Iris pigment epithelial cell (primary cell): ENCODE measurements at regions not wholly inside any gene's neighbourhood (a gene's known extent, or its start where the extent isn't known, plus 50 kb on each side); places are given as distances from the start of the nearest gene placed in this dataset.

Source experiments
- DNase-seq: peaks from one replicate; pipeline ENCODE4 v3.0.0-alpha.2; 2011; ENCODE audit warnings: low read depth

- DNase-seq, result no peak
Measured at GRCh38 chr3:135865085-135865484, 100.4 kb upstream of the PPP2R3A start.

GRCh38 chr3:135865553-135865952 lies 100.0 kb upstream of the PPP2R3A start:
- no peak for DNase-seq

GRCh38 chr3:135867911-135868310 lies 97.6 kb upstream of the PPP2R3A start:
- DNase-seq, result no peak

GRCh38 chr3:135868801-135869200 lies 96.7 kb upstream of the PPP2R3A start:
- DNase-seq, result no peak

DNA sequence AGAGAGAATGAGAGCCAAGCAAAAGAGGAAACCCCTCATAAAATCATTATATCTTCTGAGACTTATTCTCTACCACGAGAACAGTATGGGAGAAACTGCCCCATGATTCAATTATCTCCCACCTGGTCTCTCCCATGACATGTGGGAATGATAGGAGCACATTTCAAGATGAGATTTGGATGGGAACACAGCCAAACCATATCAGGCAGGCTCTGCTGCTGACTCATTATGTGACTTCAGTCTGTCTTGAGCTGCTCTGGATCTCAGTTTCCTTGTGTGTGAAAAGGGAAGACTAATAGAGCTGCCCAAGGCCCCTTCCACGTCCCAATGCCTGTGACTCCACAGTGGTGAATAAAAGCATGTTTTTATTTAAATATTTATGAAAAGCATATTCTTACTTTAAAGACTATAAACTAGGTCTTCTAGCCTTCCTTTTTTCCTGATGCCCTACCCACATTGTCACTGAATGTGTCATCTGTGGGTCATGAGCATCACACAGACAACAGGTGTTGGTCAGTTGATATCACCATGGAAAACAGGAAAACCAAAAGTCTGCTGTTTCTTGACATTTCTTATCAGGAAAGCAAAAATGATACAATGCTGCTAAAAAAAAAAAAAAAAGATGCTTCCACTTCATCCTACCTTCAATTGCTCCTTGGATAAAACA lies 96.0 kb upstream of the PPP2R3A start:
- no peak for DNase-seq

- DNase-seq, result no peak
Measured at GRCh38 chr3:135871311-135871710, 94.2 kb upstream of the PPP2R3A start.

DNA sequence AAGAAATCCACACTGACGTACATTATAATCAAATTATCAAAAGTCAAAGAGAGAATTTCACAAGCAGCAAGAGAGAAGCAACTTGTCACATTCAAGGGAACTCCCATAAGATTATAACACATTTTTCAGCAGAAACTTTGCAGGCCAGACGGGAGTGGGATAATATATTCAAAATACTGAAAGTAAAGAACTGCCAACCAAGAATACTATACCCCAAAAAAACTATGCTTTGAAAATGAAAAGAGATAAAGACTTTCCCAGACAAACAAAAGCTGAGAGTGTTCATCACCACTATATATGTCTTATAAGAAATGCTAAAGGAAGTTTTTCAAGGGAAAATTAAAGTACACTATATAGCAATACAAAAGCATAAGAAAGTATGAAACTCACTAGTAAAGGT lies 91.5 kb upstream of the PPP2R3A start:
- DNase-seq, result no peak

- no peak for DNase-seq
Measured at GRCh38 chr3:135878501-135878900, 87.0 kb upstream of the PPP2R3A start.

DNA sequence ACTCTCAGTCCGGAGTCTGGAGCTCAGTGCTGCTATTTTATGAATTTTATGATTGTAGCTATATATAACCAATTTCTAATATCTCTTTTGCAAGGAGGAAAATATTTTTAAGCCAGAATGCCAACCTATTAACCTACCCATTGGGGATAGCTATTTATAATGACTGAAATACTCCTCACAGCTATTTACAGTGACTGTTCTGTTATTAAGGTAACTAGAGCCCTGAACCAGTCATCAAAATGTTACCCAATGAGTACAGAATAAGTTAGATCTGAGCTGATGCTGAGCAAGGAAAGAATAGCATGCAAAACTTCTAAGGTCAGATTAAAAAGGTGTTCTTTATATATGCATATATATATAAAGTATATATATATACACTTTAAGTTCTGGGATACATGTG lies 79.6 kb upstream of the PPP2R3A start:
- no peak for DNase-seq

- DNase-seq, result peak; percentile 43
Measured at GRCh38 chr3:135887220-135887619, 78.3 kb upstream of the PPP2R3A start.

- DNase-seq, result no peak
Measured at GRCh38 chr3:135889443-135889842, 76.1 kb upstream of the PPP2R3A start.

GRCh38 chr3:135891121-135891520 lies 74.4 kb upstream of the PPP2R3A start:
- no peak for DNase-seq

DNA sequence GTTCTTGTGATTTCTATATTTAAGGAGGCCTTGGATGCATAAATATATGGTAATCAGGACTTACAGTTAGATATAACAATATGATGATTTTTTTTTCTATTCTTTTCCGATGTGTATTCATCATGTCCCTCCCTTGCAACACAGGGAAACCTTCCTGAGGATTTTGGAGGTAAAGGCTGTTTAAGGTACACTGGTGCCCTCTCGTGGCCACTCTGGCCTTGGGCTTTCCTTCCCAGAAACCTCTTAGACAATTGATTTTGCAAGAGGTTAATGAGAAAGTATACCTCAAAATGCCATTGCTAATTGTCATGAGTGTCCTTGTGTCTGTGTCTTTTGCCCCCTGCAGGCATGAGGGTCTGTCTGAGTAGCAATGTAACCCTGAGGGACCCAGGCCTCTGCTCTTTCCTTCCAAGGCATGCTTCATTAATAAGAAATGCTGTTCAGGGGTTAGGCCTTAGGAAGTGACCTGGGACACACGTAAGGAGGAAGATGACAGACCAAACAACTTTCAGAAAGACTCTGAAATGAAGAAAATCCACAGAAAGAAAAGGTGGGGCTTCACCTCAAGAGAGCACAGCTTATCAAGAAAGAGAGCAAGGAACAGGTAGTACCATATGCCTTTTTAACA lies 70.3 kb upstream of the PPP2R3A start:
- peak; percentile 79 for DNase-seq

GRCh38 chr3:135895734-135896121 lies 69.8 kb upstream of the PPP2R3A start:
- DNase-seq, result peak; percentile 41

DNA sequence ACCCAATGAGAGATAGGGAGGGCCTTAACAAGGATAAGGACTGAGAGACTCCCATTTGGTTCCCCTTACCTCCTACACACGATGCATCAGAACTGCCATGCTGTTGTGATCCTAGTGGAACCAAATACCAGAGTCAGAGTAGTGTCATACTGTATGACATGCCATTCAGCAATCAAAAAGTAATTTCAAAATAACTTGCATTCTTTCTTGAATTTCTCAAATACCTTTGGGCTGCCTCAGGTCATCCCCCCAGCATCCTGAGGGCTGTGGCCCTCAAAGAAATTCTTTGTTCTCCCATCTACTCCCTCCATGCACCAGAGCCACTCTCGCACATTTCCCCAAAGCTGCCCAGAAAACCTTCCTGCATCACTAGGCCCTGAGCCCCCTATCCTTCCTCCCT lies 68.9 kb upstream of the PPP2R3A start:
- no peak for DNase-seq

DNA sequence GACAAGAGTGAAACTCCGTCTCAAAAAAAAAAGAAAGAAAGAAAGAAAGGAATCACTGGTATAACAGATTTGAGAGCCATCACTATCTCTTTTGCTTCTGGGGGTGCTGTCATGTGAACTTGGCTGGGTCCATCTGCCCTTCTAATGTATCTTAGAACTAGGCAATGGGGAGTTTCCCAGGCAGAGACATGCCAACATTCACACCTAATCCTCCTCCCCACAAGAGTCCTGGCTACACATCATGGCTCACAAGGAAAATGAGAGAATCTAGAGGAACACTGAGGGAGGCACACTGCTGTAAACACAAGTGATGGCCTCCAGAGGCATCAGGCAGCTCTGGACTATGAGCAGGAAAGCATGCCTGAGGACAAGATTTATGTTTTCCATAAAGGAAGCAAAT lies 67.8 kb upstream of the PPP2R3A start:
- DNase-seq, result no peak

DNA sequence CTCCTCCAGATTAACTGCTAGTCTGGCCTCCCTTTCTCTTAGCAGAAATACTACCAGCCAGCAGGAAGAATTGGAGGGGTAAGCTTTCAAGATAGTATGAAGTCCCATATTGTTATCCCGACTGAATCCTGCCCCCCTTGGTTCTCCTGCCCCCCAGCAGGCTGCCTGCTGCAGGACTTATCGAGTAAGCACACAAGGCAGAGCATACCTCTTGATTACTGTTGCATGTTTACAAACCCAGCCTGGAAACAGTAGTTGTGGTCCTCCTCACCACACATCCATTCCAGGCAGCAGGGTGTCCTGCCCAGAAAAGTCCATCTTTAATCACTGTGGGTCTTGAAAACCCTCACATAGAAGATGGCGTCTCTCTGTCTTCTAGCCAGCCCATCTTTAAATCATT lies 66.8 kb upstream of the PPP2R3A start:
- no peak for DNase-seq

GRCh38 chr3:135905058-135905724 lies 60.3 kb upstream of the PPP2R3A start:
- DNase-seq, result no peak

DNA sequence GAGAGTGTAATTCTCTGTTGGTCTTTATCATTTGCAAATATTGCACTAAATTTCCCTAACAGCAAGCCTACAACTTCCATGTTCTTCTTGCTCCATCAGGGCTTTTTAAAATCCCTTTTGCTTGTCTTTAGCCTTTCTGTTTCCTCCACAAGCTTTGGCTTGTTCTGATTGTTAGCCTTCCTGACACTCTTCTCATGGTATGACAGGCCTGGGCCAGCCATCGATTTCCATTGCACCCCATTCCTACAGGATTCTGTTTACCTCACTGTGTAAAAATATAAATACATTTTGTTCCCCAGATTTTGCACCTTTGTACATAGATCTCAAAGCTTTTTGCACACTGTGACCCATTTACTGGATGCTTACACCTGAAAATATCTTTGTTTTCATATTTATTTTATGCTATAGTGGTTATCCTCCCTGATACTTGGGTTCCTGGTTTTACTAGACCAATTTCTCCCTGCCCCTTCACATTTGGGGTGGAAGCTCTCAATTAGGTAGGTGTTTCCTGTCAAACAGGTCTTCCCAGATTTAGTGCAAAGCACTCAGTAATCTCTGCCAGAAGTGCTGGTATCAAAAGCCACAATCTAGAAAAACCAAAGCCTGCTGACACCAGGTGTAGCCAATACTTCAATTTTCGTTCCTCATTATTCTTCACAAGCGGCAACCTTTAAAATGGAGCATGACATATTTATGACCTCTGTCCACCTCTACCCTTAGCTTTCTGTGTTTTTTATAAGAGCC lies 57.9 kb upstream of the PPP2R3A start:
- DNase-seq, result no peak

GRCh38 chr3:135908225-135908624 lies 57.3 kb upstream of the PPP2R3A start:
- no peak for DNase-seq

DNA sequence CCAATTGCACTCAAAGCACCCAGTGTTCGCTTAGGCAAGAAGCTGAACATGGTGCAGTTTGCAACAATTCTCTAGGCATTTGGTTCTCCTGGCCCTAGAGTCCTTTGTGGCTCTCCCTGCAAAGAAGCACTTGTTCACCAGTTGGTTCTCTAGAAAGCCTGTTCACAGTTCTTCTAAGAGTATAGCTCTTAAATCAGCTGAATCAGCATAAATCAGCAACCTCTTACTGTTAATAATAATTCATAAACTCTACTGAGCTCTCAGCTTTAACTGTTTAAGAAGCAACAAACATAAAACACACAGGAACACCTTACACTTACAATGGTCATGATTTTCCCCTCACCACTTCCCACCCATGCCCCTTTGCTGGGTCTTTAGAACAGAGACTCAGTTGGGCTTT lies 56.8 kb upstream of the PPP2R3A start:
- no peak for DNase-seq

- no peak for DNase-seq
Measured at GRCh38 chr3:135911110-135911509, 54.4 kb upstream of the PPP2R3A start.

- no peak for DNase-seq
Measured at GRCh38 chr3:135915206-135915605, 50.3 kb upstream of the PPP2R3A start.
